ENCODE measurements at regions not wholly inside any gene's neighbourhood (a gene's known extent, or its start where the extent isn't known, plus 50 kb on each side); places are given as distances from the start of the nearest gene placed in this dataset.

- Histone ChIP-seq H3K36me3 (ENCODE audit: insufficient read depth, low read length) (no peaks in the 10 kb centered on the region), H3K27me3 (ENCODE audit: control insufficient read depth, insufficient read depth, low read length) (no peaks in the 10 kb centered on the region)
Measured at GRCh38 chr1:72781038-72781437, 498.7 kb upstream of the NEGR1 start.

GRCh38 chr1:72780212-72780611 is 497.9 kb upstream of the NEGR1 start:
- Histone ChIP-seq H3K4me3 (ENCODE audit: low read length) (no peak overlapping the region), H3K9me3 (replicated peaks; ENCODE audit: low read length) (no peaks in the 10 kb centered on the region), H3K9ac (ENCODE audit: low read depth, low read length) (no peak overlapping the region), H3K36me3 (ENCODE audit: insufficient read depth, low read length) (no peaks in the 10 kb centered on the region), H3K4me2 (ENCODE audit: low read length) (no peak overlapping the region), H3K4me1 (ENCODE audit: control insufficient read depth, insufficient read depth, low read length) (no peaks in the 10 kb centered on the region), H3K27me3 (ENCODE audit: control insufficient read depth, insufficient read depth, low read length) (no peaks in the 10 kb centered on the region)

More at GRCh38 chr1:72781038-72781437, 498.7 kb upstream of the NEGR1 start:
- Histone ChIP-seq H3K4me1 (ENCODE audit: control insufficient read depth, insufficient read depth, low read length) (no peaks in the 10 kb centered on the region), H3K4me2 (ENCODE audit: low read length) (no peak overlapping the region), H3K9me3 (replicated peaks; ENCODE audit: low read length) (no peaks in the 10 kb centered on the region), H3K4me3 (ENCODE audit: low read length) (no peak overlapping the region), H3K9ac (ENCODE audit: low read depth, low read length) (no peak overlapping the region)

- Histone ChIP-seq H3K36me3 (ENCODE audit: insufficient read depth, low read length) (no peaks in the 10 kb centered on the region), H3K4me1 (ENCODE audit: control insufficient read depth, insufficient read depth, low read length) (no peaks in the 10 kb centered on the region), H3K9me3 (replicated peaks; ENCODE audit: low read length) (no peaks in the 10 kb centered on the region), H3K27me3 (ENCODE audit: control insufficient read depth, insufficient read depth, low read length) (no peaks in the 10 kb centered on the region), H3K4me3 (ENCODE audit: low read length) (no peak overlapping the region), H3K9ac (ENCODE audit: low read depth, low read length) (no peak overlapping the region), H3K4me2 (ENCODE audit: low read length) (no peak overlapping the region)
Measured at GRCh38 chr1:72777918-72778317, 495.6 kb upstream of the NEGR1 start.

DNA sequence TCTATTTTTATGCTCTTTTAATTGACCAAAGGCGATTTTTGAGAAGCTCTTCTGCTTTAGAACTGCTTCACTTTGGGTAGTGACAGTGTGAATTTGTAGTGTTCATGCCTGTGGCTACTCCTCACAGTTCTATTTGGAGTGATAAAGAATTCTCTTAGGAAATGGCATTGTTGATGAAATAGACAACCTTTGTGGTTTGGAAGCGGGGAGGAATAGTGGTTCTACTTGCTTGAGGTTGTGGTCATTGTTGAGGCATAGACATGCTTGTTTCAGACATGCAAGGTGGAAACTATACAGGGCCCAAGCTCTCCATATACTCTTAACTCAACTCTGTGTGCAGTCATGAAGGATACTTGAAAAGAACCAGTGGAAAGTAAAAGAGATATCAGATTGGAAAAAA is 481.1 kb upstream of the NEGR1 start:
- Histone ChIP-seq H3K9ac (ENCODE audit: low read depth, low read length) (no peak overlapping the region), H3K4me2 (ENCODE audit: low read length) (no peak overlapping the region), H3K4me1 (ENCODE audit: control insufficient read depth, insufficient read depth, low read length) (no peaks in the 10 kb centered on the region), H3K27me3 (ENCODE audit: control insufficient read depth, insufficient read depth, low read length) (no peaks in the 10 kb centered on the region), H3K9me3 (replicated peaks; ENCODE audit: low read length) (no peaks in the 10 kb centered on the region), H3K4me3 (ENCODE audit: low read length) (no peak overlapping the region), H3K36me3 (ENCODE audit: insufficient read depth, low read length) (no peaks in the 10 kb centered on the region)

- Histone ChIP-seq H3K36me3 (ENCODE audit: insufficient read depth, low read length) (no peaks in the 10 kb centered on the region), H3K9ac (ENCODE audit: low read depth, low read length) (no peak overlapping the region), H3K4me1 (ENCODE audit: control insufficient read depth, insufficient read depth, low read length) (no peaks in the 10 kb centered on the region), H3K9me3 (replicated peaks; ENCODE audit: low read length) (no peaks in the 10 kb centered on the region), H3K4me2 (ENCODE audit: low read length) (no peak overlapping the region), H3K4me3 (ENCODE audit: low read length) (no peak overlapping the region), H3K27me3 (ENCODE audit: control insufficient read depth, insufficient read depth, low read length) (no peaks in the 10 kb centered on the region)
Measured at GRCh38 chr1:72759486-72759885, 477.1 kb upstream of the NEGR1 start.

GRCh38 chr1:72757843-72758242 is 475.5 kb upstream of the NEGR1 start:
- no peak overlapping the region for H3K9ac ChIP-seq (ENCODE audit: low read depth, low read length)
- no peaks in the 10 kb centered on the region for H3K27me3 ChIP-seq (ENCODE audit: control insufficient read depth, insufficient read depth, low read length)
- H3K4me3 ChIP-seq (ENCODE audit: low read length), result no peak overlapping the region
- no peaks in the 10 kb centered on the region for H3K36me3 ChIP-seq (ENCODE audit: insufficient read depth, low read length)
- no peaks in the 10 kb centered on the region for H3K4me1 ChIP-seq (ENCODE audit: control insufficient read depth, insufficient read depth, low read length)
- H3K9me3 ChIP-seq (replicated peaks; ENCODE audit: low read length), result no peaks in the 10 kb centered on the region
- no peak overlapping the region for H3K4me2 ChIP-seq (ENCODE audit: low read length)

- Histone ChIP-seq H3K27me3 (ENCODE audit: control insufficient read depth, insufficient read depth, low read length) (no peaks in the 10 kb centered on the region), H3K4me2 (ENCODE audit: low read length) (no peak overlapping the region), H3K4me1 (ENCODE audit: control insufficient read depth, insufficient read depth, low read length) (no peaks in the 10 kb centered on the region), H3K36me3 (ENCODE audit: insufficient read depth, low read length) (no peaks in the 10 kb centered on the region), H3K9ac (ENCODE audit: low read depth, low read length) (no peak overlapping the region), H3K9me3 (replicated peaks; ENCODE audit: low read length) (no peaks in the 10 kb centered on the region), H3K4me3 (ENCODE audit: low read length) (no peak overlapping the region)
Measured at GRCh38 chr1:72745413-72745812, 463.1 kb upstream of the NEGR1 start.

DNA sequence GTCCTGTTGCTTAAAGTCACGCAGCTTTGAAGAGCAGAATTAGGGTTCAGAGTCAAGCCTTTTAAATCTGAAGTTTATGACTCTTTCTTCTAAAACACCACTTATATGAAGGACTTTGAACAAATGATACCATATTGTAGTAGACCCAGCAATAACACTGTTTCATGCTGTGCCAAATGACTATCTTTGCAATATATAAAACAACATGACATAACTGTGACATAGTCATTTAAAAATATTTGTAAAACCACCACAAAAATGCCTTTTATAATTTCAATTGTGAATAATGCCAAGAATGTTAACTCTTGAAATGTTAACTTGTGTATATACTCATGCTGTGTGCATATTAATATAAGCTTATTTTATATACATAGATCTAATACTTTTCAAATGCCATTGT is 452.1 kb upstream of the NEGR1 start:
- no peak overlapping the region for H3K4me3 ChIP-seq (ENCODE audit: low read length)
- no peak overlapping the region for H3K4me2 ChIP-seq (ENCODE audit: low read length)
- H3K27me3 ChIP-seq (ENCODE audit: control insufficient read depth, insufficient read depth, low read length), result no peaks in the 10 kb centered on the region
- H3K9me3 ChIP-seq (replicated peaks; ENCODE audit: low read length), result no peaks in the 10 kb centered on the region
- no peaks in the 10 kb centered on the region for H3K36me3 ChIP-seq (ENCODE audit: insufficient read depth, low read length)
- H3K9ac ChIP-seq (ENCODE audit: low read depth, low read length), result no peak overlapping the region
- H3K4me1 ChIP-seq (ENCODE audit: control insufficient read depth, insufficient read depth, low read length), result no peaks in the 10 kb centered on the region

GRCh38 chr1:72724951-72725861 is 442.9 kb upstream of the NEGR1 start:
- no peak overlapping the region for H3K4me3 ChIP-seq (ENCODE audit: low read length)
- no peaks in the 10 kb centered on the region for H3K36me3 ChIP-seq (ENCODE audit: insufficient read depth, low read length)
- H3K27me3 ChIP-seq (ENCODE audit: control insufficient read depth, insufficient read depth, low read length), result no peaks in the 10 kb centered on the region
- H3K9ac ChIP-seq (ENCODE audit: low read depth, low read length), result no peak overlapping the region
- no peak overlapping the region for H3K4me2 ChIP-seq (ENCODE audit: low read length)
- H3K9me3 ChIP-seq (replicated peaks; ENCODE audit: low read length), result no peaks in the 10 kb centered on the region
- no peaks in the 10 kb centered on the region for H3K4me1 ChIP-seq (ENCODE audit: control insufficient read depth, insufficient read depth, low read length)

DNA sequence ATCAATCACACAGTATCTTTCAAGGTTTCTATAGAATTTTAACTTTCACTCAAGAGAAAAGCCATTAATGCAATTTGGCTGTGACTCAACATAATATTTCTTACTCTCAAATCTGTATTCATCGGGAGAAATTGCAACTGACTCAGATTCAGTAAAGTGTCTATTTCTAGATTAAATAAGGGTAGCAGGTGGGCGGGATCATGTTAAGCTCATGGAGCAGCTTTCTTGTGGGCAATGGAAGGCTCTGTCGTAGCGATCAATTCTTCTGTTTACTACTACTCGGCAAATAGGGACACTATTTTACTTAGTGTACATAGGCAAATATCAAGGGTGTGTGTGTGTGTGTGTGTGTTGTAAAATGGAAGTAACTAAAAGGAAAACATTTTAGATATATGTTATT is 423.6 kb upstream of the NEGR1 start:
- Histone ChIP-seq H3K4me3 (ENCODE audit: low read length) (no peak overlapping the region), H3K9me3 (replicated peaks; ENCODE audit: low read length) (no peaks in the 10 kb centered on the region), H3K4me1 (ENCODE audit: control insufficient read depth, insufficient read depth, low read length) (no peaks in the 10 kb centered on the region), H3K9ac (ENCODE audit: low read depth, low read length) (no peak overlapping the region), H3K4me2 (ENCODE audit: low read length) (no peak overlapping the region), H3K36me3 (ENCODE audit: insufficient read depth, low read length) (no peaks in the 10 kb centered on the region), H3K27me3 (ENCODE audit: control insufficient read depth, insufficient read depth, low read length) (peaks cover 4% of the 10 kb centered on the region)

DNA sequence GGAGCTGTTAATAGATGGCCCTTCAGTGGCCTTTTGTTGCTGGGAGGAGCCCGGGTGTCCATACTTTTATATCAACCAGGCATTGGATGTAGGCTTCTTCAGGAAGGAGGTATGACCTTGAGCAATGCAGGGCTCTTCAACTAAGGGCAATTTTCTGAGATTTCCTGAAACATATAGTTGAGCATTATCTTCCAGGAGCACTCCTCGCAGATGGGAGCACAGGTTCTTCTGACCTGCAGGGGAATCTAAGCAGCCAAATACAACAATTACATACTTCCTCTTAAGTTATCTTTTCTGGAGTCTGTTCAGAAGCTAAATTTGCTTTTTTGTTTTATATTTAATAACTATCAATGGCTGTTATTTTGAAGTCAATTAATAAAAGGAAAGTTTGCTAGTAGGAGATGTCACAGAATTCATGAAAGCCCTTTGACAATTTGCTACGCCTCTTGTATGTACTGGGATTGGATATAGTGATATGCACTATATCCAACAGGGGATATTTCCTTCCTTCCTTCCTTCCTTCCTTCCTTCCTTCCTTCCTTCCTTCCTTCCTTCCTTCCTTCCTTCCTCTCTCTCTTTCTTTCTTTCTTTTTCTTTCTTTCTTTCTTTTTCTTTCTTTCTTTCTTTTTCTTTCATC is 422.6 kb upstream of the NEGR1 start:
- no peak overlapping the region for H3K9ac ChIP-seq (ENCODE audit: low read depth, low read length)
- no peak overlapping the region for H3K4me3 ChIP-seq (ENCODE audit: low read length)
- H3K4me2 ChIP-seq (ENCODE audit: low read length), result no peak overlapping the region
- peaks cover 4% of the 10 kb centered on the region for H3K27me3 ChIP-seq (ENCODE audit: control insufficient read depth, insufficient read depth, low read length)
- no peaks in the 10 kb centered on the region for H3K9me3 ChIP-seq (replicated peaks; ENCODE audit: low read length)
- no peaks in the 10 kb centered on the region for H3K4me1 ChIP-seq (ENCODE audit: control insufficient read depth, insufficient read depth, low read length)
- no peaks in the 10 kb centered on the region for H3K36me3 ChIP-seq (ENCODE audit: insufficient read depth, low read length)

- H3K4me3 ChIP-seq (ENCODE audit: low read length), result no peak overlapping the region
- H3K4me1 ChIP-seq (ENCODE audit: control insufficient read depth, insufficient read depth, low read length), result no peaks in the 10 kb centered on the region
- H3K9ac ChIP-seq (ENCODE audit: low read depth, low read length), result no peak overlapping the region
- no peak overlapping the region for H3K4me2 ChIP-seq (ENCODE audit: low read length)
- H3K36me3 ChIP-seq (ENCODE audit: insufficient read depth, low read length), result no peaks in the 10 kb centered on the region
- H3K27me3 ChIP-seq (ENCODE audit: control insufficient read depth, insufficient read depth, low read length), result no peaks in the 10 kb centered on the region
- no peaks in the 10 kb centered on the region for H3K9me3 ChIP-seq (replicated peaks; ENCODE audit: low read length)
Measured at GRCh38 chr1:72697410-72697809, 415.1 kb upstream of the NEGR1 start.
